HG03175 (cell line): ENCODE measurements at regions not wholly inside any gene's neighbourhood (a gene's known extent, or its start where the extent isn't known, plus 50 kb on each side); places are given as distances from the start of the nearest gene placed in this dataset.
"Not testable (repeated sequence)": the region's sequence is repeated elsewhere in the genome, so short reads cannot be mapped to it uniquely, and the experiment has no call there.

Experiments
- ATAC-seq: cut with Tn5 transposase; IDR thresholded peaks from one replicate; pipeline ENCODE4 v1.9.1; 2021; ENCODE audit warnings: mild to moderate bottlenecking, moderate library complexity; ENCODE audit not compliant: unreplicated experiment

GRCh38 chr18:76611750-76612045 lies 116.7 kb upstream of the ZNF516 start:
- not testable (repeated sequence) for ATAC-seq

GRCh38 chr18:76610933-76611749 lies 116.1 kb upstream of the ZNF516 start:
- ATAC-seq = no peak

- no peak for ATAC-seq
Measured at GRCh38 chr18:76610012-76610411, 115.0 kb upstream of the ZNF516 start.

GRCh38 chr18:76605341-76605929 lies 110.4 kb upstream of the ZNF516 start:
- no peak for ATAC-seq

GRCh38 chr18:76604935-76605240 lies 109.8 kb upstream of the ZNF516 start:
- no peak for ATAC-seq

- ATAC-seq = no peak
Measured at GRCh38 chr18:76604108-76604934, 109.3 kb upstream of the ZNF516 start.

GRCh38 chr18:76602191-76602590 lies 107.1 kb upstream of the ZNF516 start:
- no peak for ATAC-seq

GRCh38 chr18:76600076-76600475 lies 105.0 kb upstream of the ZNF516 start:
- not testable (repeated sequence) for ATAC-seq

- ATAC-seq = no peak
Measured at GRCh38 chr18:76594966-76595365, 99.9 kb upstream of the ZNF516 start.

GRCh38 chr18:76593843-76594242 lies 98.8 kb upstream of the ZNF516 start:
- no peak for ATAC-seq

GRCh38 chr18:76592981-76593381 lies 97.9 kb upstream of the ZNF516 start:
- no peak for ATAC-seq

- no peak for ATAC-seq
Measured at GRCh38 chr18:76592096-76592495, 97.1 kb upstream of the ZNF516 start.

- ATAC-seq = no peak
Measured at GRCh38 chr18:76589866-76590265, 94.8 kb upstream of the ZNF516 start.

GRCh38 chr18:76589316-76589715 lies 94.3 kb upstream of the ZNF516 start:
- no peak for ATAC-seq

GRCh38 chr18:76588601-76589226 lies 93.7 kb upstream of the ZNF516 start:
- no peak for ATAC-seq

GRCh38 chr18:76587879-76588271 lies 92.8 kb upstream of the ZNF516 start:
- ATAC-seq = no peak

GRCh38 chr18:76587147-76587878 lies 92.3 kb upstream of the ZNF516 start:
- ATAC-seq = no peak

GRCh38 chr18:76584414-76585310 lies 89.6 kb upstream of the ZNF516 start:
- no peak for ATAC-seq

GRCh38 chr18:76581261-76581660 lies 86.2 kb upstream of the ZNF516 start:
- no peak for ATAC-seq
